ENCODE measurements at regions not wholly inside any gene's neighbourhood (a gene's known extent, or its start where the extent isn't known, plus 50 kb on each side); places are given as distances from the start of the nearest gene placed in this dataset.
"Not testable (repeated sequence)": the region's sequence is repeated elsewhere in the genome, so short reads cannot be mapped to it uniquely, and the experiment has no call there.

DNA sequence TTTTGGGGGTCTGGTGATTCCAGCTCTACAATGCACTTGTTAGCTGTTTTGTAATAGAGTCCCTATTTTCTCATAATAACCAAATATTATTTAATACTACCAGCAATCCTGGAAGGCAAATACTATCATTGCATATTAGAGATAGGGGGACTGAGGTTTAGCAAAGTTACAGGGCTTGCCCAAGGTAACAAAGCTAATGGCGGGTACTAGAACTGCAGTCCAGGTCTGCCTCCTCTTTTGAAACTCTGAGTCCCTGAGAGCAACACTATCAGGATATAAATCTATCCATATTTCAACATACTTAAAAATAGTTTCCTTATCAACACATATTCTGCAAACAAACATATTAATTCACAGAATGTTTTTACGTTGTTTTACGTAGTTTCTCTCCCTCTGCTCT is 235.5 kb upstream of the ACVR2A start:
- no peak for DNase-seq (ENCODE audit: low read depth in 2 of 2)

- DNase-seq (ENCODE audit: low read depth in 2 of 2) = no peak
Measured at GRCh38 chr2:147607379-147607778, 237.4 kb upstream of the ACVR2A start.

- no peak for DNase-seq (ENCODE audit: low read depth in 2 of 2)
Measured at GRCh38 chr2:147603876-147604275, 241.0 kb upstream of the ACVR2A start.

DNA sequence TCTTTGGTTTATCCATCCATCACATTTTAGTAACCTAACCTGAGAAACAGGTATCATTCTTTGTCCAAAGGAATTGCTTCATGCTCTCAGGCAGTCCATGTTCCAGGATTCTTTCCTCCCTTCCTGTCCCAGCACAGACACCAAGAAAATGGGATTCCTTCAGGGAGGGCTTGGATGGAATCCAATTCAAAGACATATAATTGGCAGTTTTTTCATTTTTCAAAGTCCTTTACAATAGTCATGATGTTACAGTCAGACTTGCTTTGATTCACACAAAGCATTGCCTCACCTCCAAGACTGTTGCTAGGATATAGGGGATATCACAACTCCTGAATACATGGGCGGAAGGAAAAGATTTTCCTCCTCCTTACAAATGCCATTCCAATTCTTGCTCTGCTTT is 241.4 kb upstream of the ACVR2A start:
- DNase-seq (ENCODE audit: low read depth in 2 of 2) = no peak

DNA sequence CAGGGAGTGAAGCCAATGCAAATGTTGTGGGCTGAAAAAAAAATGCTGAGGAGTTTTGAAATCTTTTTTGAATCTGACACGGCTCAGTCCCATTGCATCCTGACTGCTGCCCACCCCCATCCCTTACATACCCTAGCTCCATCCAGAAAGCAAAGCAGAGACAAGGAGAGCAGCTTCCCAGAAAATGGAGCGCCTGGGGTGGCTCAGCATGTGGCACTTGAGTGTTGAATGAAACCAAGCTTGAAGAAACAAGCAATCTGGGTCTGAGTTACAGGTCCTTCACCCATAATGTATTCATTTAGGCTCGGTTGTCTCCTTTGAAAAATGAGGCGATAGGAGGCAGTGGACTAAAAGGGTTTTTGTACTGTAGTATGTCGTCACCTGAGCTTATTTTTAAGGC is 244.2 kb upstream of the ACVR2A start:
- DNase-seq (ENCODE audit: low read depth in 2 of 2) = no peak

GRCh38 chr2:147600223-147600622 is 244.6 kb upstream of the ACVR2A start:
- DNase-seq (ENCODE audit: low read depth in 2 of 2) = no peak

GRCh38 chr2:147595200-147595599 is 249.6 kb upstream of the ACVR2A start:
- no peak for DNase-seq (ENCODE audit: low read depth in 2 of 2)

GRCh38 chr2:147594038-147594437 is 250.8 kb upstream of the ACVR2A start:
- DNase-seq (ENCODE audit: low read depth in 2 of 2) = no peak

- DNase-seq (ENCODE audit: low read depth in 2 of 2) = not testable (repeated sequence)
Measured at GRCh38 chr2:147592784-147593183, 252.0 kb upstream of the ACVR2A start.

GRCh38 chr2:147589127-147589526 is 255.7 kb upstream of the ACVR2A start:
- no peak for DNase-seq (ENCODE audit: low read depth in 2 of 2)

GRCh38 chr2:147588191-147588590 is 256.6 kb upstream of the ACVR2A start:
- DNase-seq (ENCODE audit: low read depth in 2 of 2) = no peak

GRCh38 chr2:147578529-147578928 is 266.3 kb upstream of the ACVR2A start:
- DNase-seq (ENCODE audit: low read depth in 2 of 2) = no peak

GRCh38 chr2:147577998-147578380 is 266.8 kb upstream of the ACVR2A start:
- DNase-seq (ENCODE audit: low read depth in 2 of 2) = no peak

DNA sequence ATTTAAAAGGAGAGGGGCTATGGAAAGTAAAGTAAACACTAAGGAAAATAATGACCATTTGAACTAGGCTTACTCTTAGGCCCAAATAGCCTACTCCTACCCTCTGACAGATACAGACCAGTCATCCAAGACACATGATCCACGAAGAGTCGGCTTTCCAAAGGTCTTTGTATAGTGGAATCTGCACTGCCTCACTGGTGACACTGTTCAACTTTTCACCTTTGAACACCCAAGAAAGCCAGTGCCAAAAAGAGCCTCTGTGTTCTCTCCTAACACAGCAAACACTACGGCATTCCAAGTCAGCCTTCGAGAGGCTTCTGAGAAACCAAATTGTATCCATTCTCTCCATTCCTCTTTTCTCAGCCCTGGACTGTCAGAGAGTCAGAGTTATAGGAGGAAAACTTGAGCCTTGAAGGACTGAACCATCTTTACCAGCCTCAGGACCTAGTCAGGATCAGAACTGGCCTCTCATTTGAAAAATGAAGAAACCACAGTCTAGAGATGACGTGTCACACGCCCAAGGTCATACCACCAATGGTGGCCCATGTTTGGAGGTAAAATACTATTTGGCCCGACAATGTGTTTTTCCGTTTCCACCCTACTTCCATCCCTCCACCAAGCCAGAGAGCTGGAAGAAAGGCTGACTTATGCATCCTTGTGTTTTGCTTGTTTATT is 267.4 kb upstream of the ACVR2A start:
- DNase-seq (ENCODE audit: low read depth in 2 of 2) = no peak

DNA sequence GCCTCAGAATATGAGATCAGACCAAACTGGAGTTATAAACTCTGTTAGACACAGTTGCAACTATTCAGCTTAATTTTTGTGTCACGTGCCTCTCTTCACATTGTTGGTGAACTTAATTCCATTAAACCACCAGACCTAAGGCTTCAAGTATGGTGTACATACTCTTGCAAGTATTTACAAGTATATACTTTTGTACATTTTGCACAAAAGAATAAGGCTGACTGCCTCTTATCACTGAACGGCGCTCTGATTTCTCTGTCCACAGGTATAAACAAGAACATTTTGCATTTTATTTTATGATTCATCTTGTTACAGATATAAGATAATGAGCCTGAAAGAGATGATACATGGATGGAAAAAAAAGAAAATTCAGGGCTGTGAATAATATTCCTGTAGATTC is 269.7 kb upstream of the ACVR2A start:
- DNase-seq (ENCODE audit: low read depth in 2 of 2) = no peak

GRCh38 chr2:147572622-147573021 is 272.2 kb upstream of the ACVR2A start:
- no peak for DNase-seq (ENCODE audit: low read depth in 2 of 2)

GRCh38 chr2:147569426-147569825 is 275.4 kb upstream of the ACVR2A start:
- no peak for DNase-seq (ENCODE audit: low read depth in 2 of 2)

DNA sequence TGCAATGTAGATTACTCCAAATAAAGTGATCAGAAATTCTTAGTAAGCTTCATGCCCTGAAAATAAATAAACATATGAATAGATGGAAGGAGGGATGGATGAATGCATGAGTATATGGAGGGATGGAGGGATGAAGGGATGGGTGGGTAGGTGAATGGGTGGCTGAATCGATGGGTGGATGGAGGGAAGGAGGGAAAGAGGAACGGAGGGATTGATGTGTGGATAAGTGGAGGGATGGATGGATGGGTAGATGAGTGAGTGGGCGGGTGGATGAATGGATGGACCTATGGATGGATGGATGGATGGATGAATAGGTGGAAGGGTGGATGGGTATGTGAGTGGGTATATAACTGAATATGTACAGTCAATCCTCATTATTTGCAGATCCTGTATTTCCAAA is 276.7 kb upstream of the ACVR2A start:
- no peak for DNase-seq (ENCODE audit: low read depth in 2 of 2)

DNA sequence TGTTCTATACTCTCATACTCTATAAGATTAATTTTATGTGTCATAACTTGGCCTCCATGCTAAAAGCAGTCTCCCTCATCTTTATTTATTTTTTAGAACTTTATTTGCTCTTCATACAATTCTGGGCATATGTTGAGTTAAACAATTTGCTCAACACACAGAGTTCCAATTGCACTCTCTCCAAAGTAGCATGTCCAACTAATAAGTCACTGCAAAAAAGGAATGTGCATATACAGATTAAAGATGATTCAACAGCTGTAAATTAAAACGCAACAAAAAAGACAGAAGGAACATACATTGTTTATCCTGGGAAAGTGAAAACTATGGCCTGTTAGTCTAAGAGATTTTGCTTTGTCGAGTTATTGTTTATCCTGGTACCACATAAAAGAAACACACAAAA is 277.7 kb upstream of the ACVR2A start:
- DNase-seq (ENCODE audit: low read depth in 2 of 2) = no peak

DNA sequence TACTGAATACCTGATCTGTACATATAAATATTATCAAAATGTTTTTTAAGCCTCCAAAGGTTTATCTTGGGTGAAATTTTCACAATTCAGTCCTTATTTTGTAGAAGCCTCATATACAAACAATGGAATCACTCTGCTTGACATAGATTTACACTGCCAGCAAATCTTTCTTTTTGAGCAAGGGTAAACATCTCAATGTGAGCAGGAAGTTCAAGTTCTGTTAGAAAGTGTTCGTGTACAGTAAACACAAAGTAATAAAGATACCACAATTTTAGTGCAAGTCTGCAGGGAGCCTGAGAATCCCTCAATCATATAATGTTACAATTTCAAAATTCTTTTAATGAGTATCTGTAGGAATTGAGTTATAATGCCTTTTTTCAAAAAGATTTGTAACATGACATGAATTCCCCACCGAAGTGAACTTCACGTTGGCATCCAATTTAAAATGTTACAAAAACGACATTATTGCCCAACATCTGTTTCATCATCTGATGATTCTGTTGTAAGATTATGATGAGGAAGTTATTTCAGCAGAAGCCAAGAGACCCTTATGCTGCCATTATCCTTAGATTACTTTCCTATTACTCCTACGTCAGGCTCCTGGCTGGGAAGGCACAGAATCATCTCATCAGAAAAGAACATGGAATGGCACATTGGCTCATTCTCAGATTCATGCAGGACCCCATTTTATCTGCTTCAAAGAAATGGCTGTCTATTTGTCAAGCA is 283.9 kb upstream of the ACVR2A start:
- DNase-seq (ENCODE audit: low read depth in 2 of 2) = no peak

DNA sequence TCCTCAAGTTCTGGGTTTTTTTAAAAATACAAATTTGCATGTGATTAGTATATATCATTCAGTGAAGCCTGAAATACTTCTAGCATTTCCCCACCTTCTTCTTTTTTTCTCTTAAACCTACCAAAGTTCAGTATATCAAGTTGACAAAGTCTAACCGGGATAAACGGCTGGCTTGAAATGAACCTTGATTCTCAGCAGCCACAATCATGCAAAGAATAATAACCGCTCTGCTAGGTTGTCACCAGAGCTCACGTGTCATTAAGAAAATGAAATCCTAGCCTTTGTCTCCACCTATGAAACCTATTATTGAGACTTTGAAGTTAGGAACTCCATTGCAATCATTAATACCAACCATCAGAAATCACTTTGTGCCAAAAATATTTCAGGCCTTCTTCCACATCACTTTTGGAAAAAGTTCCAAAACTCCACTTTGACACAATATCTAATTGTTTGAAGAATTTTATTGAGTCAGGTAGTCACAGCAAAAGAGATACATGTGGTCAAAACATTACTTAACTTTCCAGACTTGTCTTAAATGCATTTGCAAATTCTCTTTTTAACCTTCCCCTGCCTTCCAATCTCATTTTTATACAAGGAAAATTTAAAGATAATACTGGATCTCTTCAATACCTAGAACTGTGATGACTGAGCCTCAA is 285.6 kb upstream of the ACVR2A start:
- no peak for DNase-seq (ENCODE audit: low read depth in 2 of 2)

- DNase-seq (ENCODE audit: low read depth in 2 of 2) = no peak
Measured at GRCh38 chr2:147558620-147559019, 286.2 kb upstream of the ACVR2A start.

DNA sequence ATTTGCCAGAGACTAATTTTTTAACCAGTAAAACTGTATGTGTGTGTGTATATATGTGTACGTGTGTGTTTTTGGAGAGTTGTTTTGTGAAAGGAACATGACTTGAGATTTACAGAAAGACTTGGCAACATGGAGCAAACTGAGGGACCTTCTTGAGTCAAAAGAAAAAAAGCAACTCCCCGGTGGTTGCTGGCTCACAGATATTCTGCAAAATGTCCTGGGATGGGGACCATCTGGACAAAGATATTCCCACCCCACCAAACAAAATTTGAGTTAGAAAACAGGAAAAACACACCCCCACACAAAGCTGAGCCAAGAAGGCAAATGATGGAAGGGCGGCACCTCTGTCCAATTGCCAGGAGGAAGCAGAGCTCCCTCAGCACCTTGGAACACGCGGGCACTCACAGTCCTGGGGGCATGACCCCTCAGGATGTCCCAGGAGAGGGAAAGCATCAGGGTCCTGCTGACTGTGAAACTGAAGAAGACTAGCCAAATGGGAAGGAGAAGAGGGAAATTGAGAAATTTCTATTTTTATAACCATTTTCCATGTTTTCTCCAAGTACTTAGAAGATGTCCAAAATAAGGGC is 290.2 kb upstream of the ACVR2A start:
- no peak for DNase-seq (ENCODE audit: low read depth in 2 of 2)

All from lung microvascular endothelial cell (primary cell).